ENCODE measurements at regions not wholly inside any gene's neighbourhood (a gene's known extent, or its start where the extent isn't known, plus 50 kb on each side); places are given as distances from the start of the nearest gene placed in this dataset.

DNA sequence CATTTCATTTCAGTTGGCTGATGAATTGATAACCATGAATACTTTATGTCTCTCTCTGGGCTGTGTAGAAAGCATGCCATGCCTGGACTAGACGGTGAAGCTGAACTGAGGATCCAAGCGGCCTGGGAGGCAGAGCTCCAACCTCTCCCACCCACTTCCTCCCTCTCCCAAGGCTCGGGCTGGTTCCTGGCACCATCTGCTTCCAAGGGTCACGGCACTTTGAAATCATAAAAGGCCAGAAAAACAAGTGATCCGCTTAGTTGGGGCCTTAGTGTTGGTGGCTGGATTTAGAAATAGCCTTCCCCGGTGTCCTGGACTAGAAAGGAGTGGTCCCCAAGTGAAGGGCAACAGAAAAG, 202.4 kb upstream of the PMEPA1 start:
- TF ChIP-seq, protein P1, sequence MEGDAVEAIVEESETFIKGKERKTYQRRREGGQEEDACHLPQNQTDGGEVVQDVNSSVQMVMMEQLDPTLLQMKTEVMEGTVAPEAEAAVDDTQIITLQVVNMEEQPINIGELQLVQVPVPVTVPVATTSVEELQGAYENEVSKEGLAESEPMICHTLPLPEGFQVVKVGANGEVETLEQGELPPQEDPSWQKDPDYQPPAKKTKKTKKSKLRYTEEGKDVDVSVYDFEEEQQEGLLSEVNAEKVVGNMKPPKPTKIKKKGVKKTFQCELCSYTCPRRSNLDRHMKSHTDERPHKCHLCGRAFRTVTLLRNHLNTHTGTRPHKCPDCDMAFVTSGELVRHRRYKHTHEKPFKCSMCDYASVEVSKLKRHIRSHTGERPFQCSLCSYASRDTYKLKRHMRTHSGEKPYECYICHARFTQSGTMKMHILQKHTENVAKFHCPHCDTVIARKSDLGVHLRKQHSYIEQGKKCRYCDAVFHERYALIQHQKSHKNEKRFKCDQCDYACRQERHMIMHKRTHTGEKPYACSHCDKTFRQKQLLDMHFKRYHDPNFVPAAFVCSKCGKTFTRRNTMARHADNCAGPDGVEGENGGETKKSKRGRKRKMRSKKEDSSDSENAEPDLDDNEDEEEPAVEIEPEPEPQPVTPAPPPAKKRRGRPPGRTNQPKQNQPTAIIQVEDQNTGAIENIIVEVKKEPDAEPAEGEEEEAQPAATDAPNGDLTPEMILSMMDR (IDR thresholded peaks at IDR 0.05; ENCODE audit: low read depth, low read length), result no peak
- no peak overlapping the region for H3K4me3 ChIP-seq (ENCODE audit: low read depth, low read length)
- DNase-seq (ENCODE audit: low read depth, low spot score), result no peak
- in situ Hi-C loops (cut with HindIII; ENCODE audit: low sequenced_read_pairs), result no loop called here

DNA sequence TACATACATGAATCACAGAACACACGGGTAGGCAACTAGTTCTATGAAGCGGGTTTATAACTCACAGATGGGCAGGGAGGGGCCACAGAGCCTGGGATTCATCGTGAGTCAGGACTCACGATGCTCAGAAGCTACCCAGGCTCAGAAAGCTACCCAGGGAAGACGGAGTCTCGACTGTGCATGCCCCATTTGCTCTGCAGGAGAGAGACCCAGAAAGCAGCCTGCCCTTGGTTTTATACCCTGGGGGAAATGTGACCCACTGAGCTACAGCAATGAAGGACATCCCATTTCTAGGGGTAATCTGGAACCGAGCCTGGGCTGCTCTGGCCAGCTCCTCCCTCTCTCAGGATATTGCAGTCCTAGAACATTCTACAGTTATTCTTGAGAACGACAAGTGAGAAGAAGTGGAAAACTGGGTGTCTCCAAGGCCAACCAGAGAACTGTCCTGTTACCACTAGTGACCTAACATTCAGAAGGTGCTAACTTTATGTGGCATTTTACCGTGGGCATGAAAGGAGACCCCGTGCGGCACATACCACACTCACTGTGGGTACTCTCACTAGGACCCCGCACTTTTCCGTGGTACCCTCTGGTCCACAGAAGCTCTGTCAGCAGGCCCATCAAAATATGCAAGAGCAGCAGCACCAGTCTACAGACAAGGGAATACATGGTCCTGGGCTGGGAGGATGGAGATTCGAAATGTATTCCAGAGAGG, 201.9 kb upstream of the PMEPA1 start:
- H3K4me3 ChIP-seq (ENCODE audit: low read depth, low read length), result no peak overlapping the region
- TF ChIP-seq, protein P1 (IDR thresholded peaks at IDR 0.05; ENCODE audit: low read depth, low read length), result no peak
- DNase-seq (ENCODE audit: low read depth, low spot score), result no peak
- in situ Hi-C loops (cut with HindIII; ENCODE audit: low sequenced_read_pairs), result no loop called here

DNA sequence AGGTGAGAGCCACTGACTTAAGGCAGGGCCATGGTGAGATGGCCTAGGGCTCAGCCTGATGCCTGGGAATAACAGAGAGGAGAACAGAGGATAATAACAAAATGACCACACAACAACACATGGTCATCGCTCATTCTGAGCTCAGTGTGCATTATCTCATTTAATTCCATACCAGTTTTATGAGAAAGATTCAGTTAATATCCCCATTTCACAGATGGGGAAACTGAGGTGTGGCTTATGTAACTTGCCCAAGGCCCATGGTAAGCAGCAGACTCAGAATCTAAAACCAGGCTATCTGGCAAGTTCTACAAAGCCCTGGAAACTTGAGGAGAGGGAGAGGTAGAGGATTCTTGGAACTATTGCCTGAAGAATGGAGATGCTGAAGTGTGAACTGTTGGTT, 200.9 kb upstream of the PMEPA1 start:
- no peak for DNase-seq (ENCODE audit: low read depth, low spot score)
- no peak overlapping the region for H3K4me3 ChIP-seq (ENCODE audit: low read depth, low read length)
- TF ChIP-seq, protein P1 (IDR thresholded peaks at IDR 0.05; ENCODE audit: low read depth, low read length), result no peak
- in situ Hi-C loops (cut with HindIII; ENCODE audit: low sequenced_read_pairs), result no loop called here

DNA sequence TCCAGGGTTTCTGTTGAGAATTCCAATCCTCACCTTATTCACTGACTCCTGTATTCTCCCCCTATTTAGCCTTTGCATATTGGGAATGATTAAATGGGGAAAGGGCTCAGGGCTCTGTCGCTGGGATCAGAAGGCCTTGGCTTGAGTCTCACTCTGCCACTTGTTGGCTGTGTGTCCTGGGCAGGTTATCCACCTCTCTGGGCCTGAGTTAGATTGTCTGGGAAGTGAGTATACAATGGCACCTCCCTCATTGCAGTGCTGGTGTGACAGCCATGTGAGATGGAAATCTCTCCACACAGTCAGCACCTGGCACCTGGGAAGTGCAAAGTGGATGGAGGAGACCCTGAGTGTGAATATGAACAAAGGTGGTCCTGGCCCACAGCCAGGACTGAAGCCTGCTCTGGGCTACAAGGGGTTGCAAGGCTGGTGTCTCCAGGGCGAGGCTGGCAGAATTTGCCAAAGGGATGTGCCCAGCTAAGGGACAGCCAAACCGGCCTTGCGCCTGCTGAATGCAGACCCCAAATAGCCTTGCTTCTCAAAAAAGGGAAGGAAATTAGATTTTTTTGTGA, 200.0 kb upstream of the PMEPA1 start:
- in situ Hi-C loops (cut with HindIII; ENCODE audit: low sequenced_read_pairs), result no loop called here
- TF ChIP-seq, protein P1 (IDR thresholded peaks at IDR 0.05; ENCODE audit: low read depth, low read length), result no peak
- H3K4me3 ChIP-seq (ENCODE audit: low read depth, low read length), result no peak overlapping the region
- no peak for DNase-seq (ENCODE audit: low read depth, low spot score)

DNA sequence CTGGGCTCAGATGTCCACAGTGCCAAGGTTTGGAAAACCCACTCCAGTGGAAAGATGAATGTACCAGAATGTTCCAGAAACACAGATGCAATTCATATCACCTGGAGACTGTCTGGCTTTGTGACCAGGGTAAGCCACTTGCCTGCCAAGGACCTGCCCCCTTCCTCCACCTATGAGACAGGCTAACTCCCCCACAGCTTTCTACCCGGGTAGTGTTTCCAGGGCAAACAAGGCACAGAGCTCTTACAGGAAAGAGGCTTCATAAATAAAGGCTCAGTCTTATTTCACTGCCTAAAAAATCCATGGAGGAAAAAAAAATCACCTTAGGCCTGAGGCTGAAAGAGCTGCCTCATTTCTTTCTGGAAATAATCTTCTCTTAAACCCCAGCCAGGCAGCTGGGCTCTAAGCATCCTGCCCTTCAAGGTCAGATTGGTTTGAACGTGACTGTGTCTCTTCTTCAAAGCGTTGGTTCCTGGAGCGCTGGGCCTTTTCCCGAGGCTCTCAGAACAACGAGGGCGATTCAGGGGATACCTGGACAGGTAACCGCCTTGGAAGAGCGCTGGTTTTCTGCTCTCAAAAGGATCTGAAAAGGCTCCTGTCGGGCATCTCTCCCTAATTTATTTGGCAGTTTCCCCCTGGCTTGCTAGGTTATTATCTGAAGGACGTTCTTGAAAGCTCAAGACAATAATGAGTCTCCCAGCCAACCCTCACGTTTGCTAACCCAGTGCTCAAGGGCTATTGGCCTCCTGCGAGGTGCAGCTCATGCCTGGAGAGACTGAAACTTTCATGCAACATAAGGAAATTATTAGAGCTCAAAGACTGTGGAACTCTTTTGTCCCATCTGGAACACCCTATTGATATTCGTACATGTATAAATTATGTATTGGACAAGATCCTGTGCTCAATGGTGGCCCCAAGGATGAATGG, 199.2 kb upstream of the PMEPA1 start:
- in situ Hi-C loops (cut with HindIII; ENCODE audit: low sequenced_read_pairs), result no loop called here
- DNase-seq (ENCODE audit: low read depth, low spot score), result no peak
- TF ChIP-seq, protein P1 (IDR thresholded peaks at IDR 0.05; ENCODE audit: low read depth, low read length), result no peak
- H3K4me3 ChIP-seq (ENCODE audit: low read depth, low read length), result no peak overlapping the region

DNA sequence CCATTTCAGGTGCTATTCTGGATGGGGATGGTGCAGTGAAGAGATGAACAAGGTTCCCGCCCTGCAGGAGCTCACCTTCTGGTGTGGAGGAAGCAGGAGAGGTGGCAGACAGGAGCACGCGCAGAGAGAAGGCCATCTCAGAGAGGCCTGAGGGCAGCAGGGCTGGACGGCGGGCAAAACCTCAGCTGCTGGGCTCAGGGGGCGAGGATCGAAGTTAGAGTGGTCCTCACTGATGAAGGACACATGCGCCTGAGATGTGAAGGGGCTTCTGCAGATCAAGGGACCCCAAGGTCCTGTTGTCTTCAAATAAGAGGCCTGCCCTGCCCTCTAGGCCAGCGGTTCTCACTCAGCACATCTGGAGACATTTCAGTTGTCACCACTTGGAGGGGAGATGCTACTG, 198.4 kb upstream of the PMEPA1 start:
- H3K4me3 ChIP-seq (ENCODE audit: low read depth, low read length), result no peak overlapping the region
- TF ChIP-seq, protein P1 (IDR thresholded peaks at IDR 0.05; ENCODE audit: low read depth, low read length), result no peak
- no peak for DNase-seq (ENCODE audit: low read depth, low spot score)
- in situ Hi-C loops (cut with HindIII; ENCODE audit: low sequenced_read_pairs), result no loop called here
